ENCODE measurements at regions not wholly inside any gene's neighbourhood (a gene's known extent, or its start where the extent isn't known, plus 50 kb on each side); places are given as distances from the start of the nearest gene placed in this dataset.
A peak's percentile ranks its signal among the peaks of the same experiment; 100 is the strongest.

DNA sequence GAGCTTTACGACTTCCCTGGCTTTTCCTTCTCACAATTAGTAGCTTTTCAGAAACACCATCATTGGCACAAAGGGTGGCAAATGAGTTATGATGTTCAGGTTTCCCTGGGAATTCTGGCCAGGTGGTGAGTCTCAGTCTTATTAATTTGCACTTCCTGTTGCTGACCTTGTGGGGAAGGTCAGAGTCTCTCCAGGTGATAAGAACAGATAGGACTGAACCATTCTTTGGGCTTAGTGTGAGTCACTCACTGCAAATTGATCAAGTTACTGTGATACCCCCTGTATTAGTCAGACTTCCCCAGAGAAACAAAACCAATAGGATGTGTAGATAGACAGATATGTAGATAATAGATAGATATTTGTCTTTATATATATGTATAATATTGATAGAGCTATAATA, 53.8 kb upstream of the RANBP3L start:
- no peak for DNase-seq (ENCODE audit: low read depth, low spot score)
- no peak overlapping the region for H3K4me3 ChIP-seq (ENCODE audit: low read depth, low read length)
- in situ Hi-C loops (cut with HindIII; ENCODE audit: low sequenced_read_pairs), result no loop called here
- no peak for TF ChIP-seq CTCF (IDR thresholded peaks at IDR 0.05; ENCODE audit: low read depth, low read length)

DNA sequence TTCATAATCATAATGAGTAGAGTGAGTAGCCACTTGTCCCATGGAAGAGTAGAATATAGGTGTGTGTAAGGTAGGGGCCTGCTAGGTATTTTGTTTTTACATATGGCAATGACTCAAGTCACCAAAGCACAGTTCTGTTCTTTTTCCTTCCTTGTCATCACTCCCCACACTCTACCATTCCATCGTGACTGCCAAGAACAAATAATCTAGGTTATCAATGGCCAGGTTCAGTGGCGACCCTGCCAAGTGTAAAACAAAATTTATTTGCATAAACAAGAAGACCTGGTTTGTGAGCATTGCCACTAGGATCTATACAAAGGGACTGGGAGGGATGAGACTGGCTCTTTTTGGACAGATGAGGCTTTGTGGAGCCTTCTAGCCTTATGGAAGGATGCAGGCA, 55.2 kb upstream of the RANBP3L start:
- DNase-seq (ENCODE audit: low read depth, low spot score), result no peak
- no peak for TF ChIP-seq CTCF (IDR thresholded peaks at IDR 0.05; ENCODE audit: low read depth, low read length)
- in situ Hi-C loops (cut with HindIII; ENCODE audit: low sequenced_read_pairs), result no loop called here
- H3K4me3 ChIP-seq (ENCODE audit: low read depth, low read length), result no peak overlapping the region

- DNase-seq (ENCODE audit: low read depth, low spot score), result peak; percentile 91
- in situ Hi-C loops (cut with HindIII; ENCODE audit: low sequenced_read_pairs), result no loop called here
- TF ChIP-seq CTCF (IDR thresholded peaks at IDR 0.05; ENCODE audit: low read depth, low read length), result no peak
- no peak overlapping the region for H3K4me3 ChIP-seq (ENCODE audit: low read depth, low read length)
Observed at GRCh38 chr5:36357391-36357975, 55.8 kb upstream of the RANBP3L start.

GRCh38 chr5:36359267-36359666, 57.6 kb upstream of the RANBP3L start:
- in situ Hi-C loops (cut with HindIII; ENCODE audit: low sequenced_read_pairs), result no loop called here
- peak; percentile 63 for DNase-seq (ENCODE audit: low read depth, low spot score)
- TF ChIP-seq CTCF (IDR thresholded peaks at IDR 0.05; ENCODE audit: low read depth, low read length), result no peak
- no peak overlapping the region for H3K4me3 ChIP-seq (ENCODE audit: low read depth, low read length)

GRCh38 chr5:36360307-36360706, 58.6 kb upstream of the RANBP3L start:
- DNase-seq (ENCODE audit: low read depth, low spot score), result no peak
- no peak overlapping the region for H3K4me3 ChIP-seq (ENCODE audit: low read depth, low read length)
- TF ChIP-seq CTCF (IDR thresholded peaks at IDR 0.05; ENCODE audit: low read depth, low read length), result no peak
- in situ Hi-C loops (cut with HindIII; ENCODE audit: low sequenced_read_pairs), result no loop called here

DNA sequence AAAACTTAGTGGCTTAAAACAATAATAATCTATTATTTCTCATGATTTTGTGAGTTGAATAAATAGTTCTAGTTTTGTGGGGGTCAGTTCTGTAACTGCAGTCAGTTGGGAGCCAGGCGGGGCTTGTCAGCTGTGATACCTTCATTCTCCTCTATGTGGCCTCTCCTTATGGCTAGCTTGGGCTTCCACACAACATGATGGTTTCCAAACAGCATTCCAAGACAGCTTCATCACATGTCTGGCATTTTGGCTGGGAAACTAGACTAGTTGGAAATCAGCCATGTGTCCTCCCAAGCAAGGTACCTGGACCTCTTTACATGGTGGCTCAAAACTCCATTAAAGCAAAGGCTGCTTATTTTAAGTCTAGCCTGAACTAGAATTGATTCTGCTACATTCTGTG, 61.4 kb upstream of the RANBP3L start:
- in situ Hi-C loops (cut with HindIII; ENCODE audit: low sequenced_read_pairs), result no loop called here
- H3K4me3 ChIP-seq (ENCODE audit: low read depth, low read length), result no peak overlapping the region
- peak; percentile 24 for TF ChIP-seq CTCF (IDR thresholded peaks at IDR 0.05; ENCODE audit: low read depth, low read length)
- peak; percentile 79 for DNase-seq (ENCODE audit: low read depth, low spot score)

GRCh38 chr5:36363744-36364143, 62.0 kb upstream of the RANBP3L start:
- in situ Hi-C loops (cut with HindIII; ENCODE audit: low sequenced_read_pairs), result no loop called here
- no peak overlapping the region for H3K4me3 ChIP-seq (ENCODE audit: low read depth, low read length)
- no peak for DNase-seq (ENCODE audit: low read depth, low spot score)
- TF ChIP-seq CTCF (IDR thresholded peaks at IDR 0.05; ENCODE audit: low read depth, low read length), result no peak

Data from astrocyte of the spinal cord (primary cell).